IMR-90 (cell line): ENCODE measurements at regions not wholly inside any gene's neighbourhood (a gene's known extent, or its start where the extent isn't known, plus 50 kb on each side); places are given as distances from the start of the nearest gene placed in this dataset.

Source experiments
- ATAC-seq: fragments of 200-7000 bp; cut with Tn5 transposase; 2 replicates; pipeline ENCODE4 v1.9.1; 2020; ENCODE audit warnings: low read depth, mild to moderate bottlenecking, moderate library complexity
- BruUV-seq: library from RNA; stranded (reverse); fragments of 400-500 nt; replicated peaks from 2 replicates; lab custom pipeline; 2021; lab: Mats Ljungman, UMichigan
- CTCF ChIA-PET: fragments of 300-600 bp; formaldehyde crosslinking; extraction: SDS; loops from one replicate; lab custom pipeline; 2021; ENCODE audit warnings: antibody characterized with exemption; lab: Yijun Ruan, JAX
- POLR2A ChIA-PET: fragments of 300-600 bp; sonication (Branson Sonifier 250); formaldehyde crosslinking; loops from one replicate; lab custom pipeline; 2022; ENCODE audit warnings: antibody characterized with exemption; ENCODE audit not compliant: unreplicated experiment; lab: Charles Lee
- DNase-seq: peaks from one replicate; pipeline ENCODE4 v3.0.0; 2013
- H2AFZ ChIP-seq: replicated peaks from 2 replicates; pipeline ENCODE3; 2013; ENCODE audit warnings: low read length, mild to moderate bottlenecking; ENCODE audit not compliant: poor library complexity
- H2AK5ac ChIP-seq: 2 replicates; pipeline ENCODE4 v1.6.1; 2013; ENCODE audit warnings: low read depth, low read length, inconsistent platforms
- H2AK9ac ChIP-seq: replicated peaks from 2 replicates; pipeline ENCODE3; 2013; ENCODE audit warnings: mild to moderate bottlenecking, low read depth, low read length, moderate library complexity; ENCODE audit not compliant: poor library complexity
- H2BK120ac ChIP-seq: 2 replicates; pipeline ENCODE4 v1.6.1; 2013; ENCODE audit warnings: low read depth, low read length, inconsistent platforms
- H2BK15ac ChIP-seq: 3 replicates; pipeline ENCODE4 v1.6.1; 2013; ENCODE audit warnings: low read depth, low read length, inconsistent platforms
- H2BK20ac ChIP-seq: 2 replicates; pipeline ENCODE4 v1.6.1; 2013; ENCODE audit warnings: low read depth, mild to moderate bottlenecking, inconsistent platforms, low read length, moderate library complexity
- H2BK5ac ChIP-seq: 2 replicates; pipeline ENCODE4 v1.6.1; 2013; ENCODE audit warnings: mild to moderate bottlenecking, low read depth, low read length, inconsistent platforms; ENCODE audit not compliant: poor library complexity, severe bottlenecking
- H3K14ac ChIP-seq: replicated peaks from 2 replicates; pipeline ENCODE4 v1.6.1; 2013; ENCODE audit warnings: low read depth, low read length, inconsistent platforms
- H3K18ac ChIP-seq: 2 replicates; pipeline ENCODE4 v1.6.1; 2013; ENCODE audit warnings: low read depth, low read length, control low read depth
- H3K23ac ChIP-seq: 2 replicates; pipeline ENCODE4 v1.6.1; 2013; ENCODE audit warnings: low read depth, low read length, inconsistent platforms
- H3K27ac ChIP-seq: 2 replicates; pipeline ENCODE4 v1.5.1; 2013; ENCODE audit warnings: mild to moderate bottlenecking, control low read depth, low read length; ENCODE audit not compliant: insufficient read depth
- H3K27me3 ChIP-seq: 2 replicates; pipeline ENCODE4 v1.6.1; 2013; ENCODE audit warnings: low read length; ENCODE audit not compliant: control insufficient read depth, insufficient read depth
- H3K36me3 ChIP-seq: 2 replicates; pipeline ENCODE4 v1.6.1; 2013; ENCODE audit warnings: low read length, mixed read lengths; ENCODE audit not compliant: control insufficient read depth, insufficient read depth
- H3K4ac ChIP-seq: 2 replicates; pipeline ENCODE4 v1.6.1; 2013; ENCODE audit warnings: low read depth, low read length, inconsistent platforms
- H3K4me1 ChIP-seq: 2 replicates; pipeline ENCODE4 v1.6.1; 2013; ENCODE audit warnings: low read length, mixed read lengths; ENCODE audit not compliant: control insufficient read depth, insufficient read depth
- H3K4me2 ChIP-seq: 2 replicates; pipeline ENCODE4 v1.6.1; 2013; ENCODE audit warnings: low read depth, mild to moderate bottlenecking, control low read depth, low read length, moderate library complexity
- H3K4me3 ChIP-seq: 2 replicates; pipeline ENCODE4 v1.5.1; 2013; ENCODE audit warnings: low read depth, mild to moderate bottlenecking, control low read depth, low read length, moderate library complexity; ENCODE audit not compliant: insufficient read depth
- H3K56ac ChIP-seq: 2 replicates; pipeline ENCODE4 v1.6.1; 2013; ENCODE audit warnings: low read length, inconsistent platforms; ENCODE audit not compliant: insufficient read depth; ENCODE audit errors: extremely low read depth
- H3K79me1 ChIP-seq, 2 experiments: 2 replicates each; pipeline ENCODE4 v1.6.1; 2013; ENCODE audit warnings: low read length in 2 of 2, inconsistent platforms in 1 of 2, low read depth in 1 of 2
- H3K9ac ChIP-seq: 2 replicates; pipeline ENCODE4 v1.6.1; 2013; ENCODE audit warnings: low read depth, low read length, control low read depth
- H3K9me1 ChIP-seq: 2 replicates; pipeline ENCODE4 v1.6.1; 2013; ENCODE audit warnings: low read length, inconsistent platforms; ENCODE audit not compliant: insufficient read depth
- H3K9me3 ChIP-seq: 2 replicates; pipeline ENCODE4 v1.6.1; 2013; ENCODE audit warnings: low read length; ENCODE audit not compliant: control insufficient read depth, insufficient read depth
- H4K20me1 ChIP-seq: 2 replicates; pipeline ENCODE4 v1.6.1; 2013; ENCODE audit warnings: low read length, inconsistent platforms; ENCODE audit not compliant: insufficient read depth
- H4K5ac ChIP-seq: 2 replicates; pipeline ENCODE4 v1.6.1; 2013; ENCODE audit warnings: mild to moderate bottlenecking, low read depth, low read length, control low read depth
- H4K8ac ChIP-seq, 2 experiments: 2 replicates each; pipeline ENCODE4 v1.6.1; 2013; ENCODE audit warnings: low read depth in 2 of 2, low read length in 2 of 2, control low read depth in 1 of 2, inconsistent platforms in 1 of 2
- H4K91ac ChIP-seq: 2 replicates; pipeline ENCODE4 v1.6.1; 2013; ENCODE audit warnings: low read depth, low read length, inconsistent platforms; ENCODE audit not compliant: insufficient read depth
- BHLHE40 ChIP-seq: fragments of 150-350 bp; IDR thresholded peaks from 2 replicates; pipeline ENCODE4 v1.6.1; 2016; ENCODE audit warnings: mild to moderate bottlenecking, low read depth, low read length
- CEBPB ChIP-seq: IDR thresholded peaks from 2 replicates; pipeline ENCODE4 v1.6.1; 2012; ENCODE audit warnings: low read depth, low read length, improper control_type of control experiment
- CHD1 ChIP-seq: IDR thresholded peaks from 2 replicates; pipeline ENCODE4 v1.6.1; 2012; ENCODE audit warnings: low read depth, low read length, improper control_type of control experiment
- FOS ChIP-seq: fragments of 150-350 bp; IDR thresholded peaks from 2 replicates; pipeline ENCODE4 v1.6.1; 2016; ENCODE audit warnings: low read depth, low read length
- MAZ ChIP-seq: IDR thresholded peaks from 2 replicates; pipeline ENCODE4 v1.6.1; 2012; ENCODE audit warnings: low read depth, mild to moderate bottlenecking, low read length, improper control_type of control experiment, moderate library complexity, borderline replicate concordance
- NFE2L2 ChIP-seq: fragments of 150-350 bp; IDR thresholded peaks from 2 replicates; pipeline ENCODE4 v1.6.1; 2016; ENCODE audit warnings: low read depth, mild to moderate bottlenecking, low read length
- POLR2A ChIP-seq: IDR thresholded peaks from 2 replicates; pipeline ENCODE4 v1.6.1; 2012; ENCODE audit warnings: mild to moderate bottlenecking, low read depth, low read length
- RAD21 ChIP-seq: IDR thresholded peaks from 2 replicates; pipeline ENCODE4 v1.6.1; 2012; ENCODE audit warnings: low read length, improper control_type of control experiment
- RCOR1 ChIP-seq: IDR thresholded peaks from 2 replicates; pipeline ENCODE4 v1.6.1; 2012; ENCODE audit warnings: mild to moderate bottlenecking, low read length, improper control_type of control experiment; ENCODE audit not compliant: insufficient replicate concordance
- RFX5 ChIP-seq: IDR thresholded peaks from 2 replicates; pipeline ENCODE4 v1.8.0; 2012; ENCODE audit warnings: low read depth, mild to moderate bottlenecking, low read length, moderate library complexity
- SMC3 ChIP-seq: fragments of 150-350 bp; IDR thresholded peaks from 2 replicates; pipeline ENCODE4 v1.6.1; 2016; ENCODE audit warnings: low read depth, mild to moderate bottlenecking, antibody characterized with exemption, low read length, moderate library complexity
- WGBS, 2 experiments: methylation state at CpG; one replicate each; pipeline versions ENCODE4 v1.1.5 to v1.1.7; 2013; ENCODE audit warnings: missing lambda C conversion rate in 2 of 2; ENCODE audit not compliant: insufficient read length in 1 of 2; ENCODE audit errors: extremely low coverage in 2 of 2; 5-methylcytosine and 5-hydroxymethylcytosine counted together
- dilution Hi-C: fragments of 300-500 bp; cut with HindIII; formaldehyde crosslinking; loops from one replicate; pipeline ENCODE4 v1.14.3; 2018; ENCODE audit warnings: low sequenced_read_pairs; ENCODE audit not compliant: unreplicated experiment
- in situ Hi-C: fragments of 300-500 bp; cut with MboI; formaldehyde crosslinking; loops from 3 replicates; pipeline ENCODE4 v1.14.3; 2019; ENCODE audit warnings: low sequenced_read_pairs, inconsistent platforms, mixed read lengths
- intact Hi-C: fragments of 100-400 bp; cut with micrococcal nuclease; formaldehyde crosslinking; loops from 2 replicates; pipeline ENCODE4 v1.10.0; 2022
- TF ChIP-seq, protein P1 (sequence below): fragments of 150-350 bp; IDR thresholded peaks from 2 replicates; pipeline ENCODE4 v1.6.1; 2016; ENCODE audit warnings: low read depth, mild to moderate bottlenecking, low read length, moderate library complexity, borderline replicate concordance
- TF ChIP-seq, protein P2 (sequence below): conservative IDR thresholded peaks from 2 replicates; pipeline ENCODE4 v1.5.1; 2012; ENCODE audit warnings: mild to moderate bottlenecking, low read depth, low read length, improper control_type of control experiment

DNA sequence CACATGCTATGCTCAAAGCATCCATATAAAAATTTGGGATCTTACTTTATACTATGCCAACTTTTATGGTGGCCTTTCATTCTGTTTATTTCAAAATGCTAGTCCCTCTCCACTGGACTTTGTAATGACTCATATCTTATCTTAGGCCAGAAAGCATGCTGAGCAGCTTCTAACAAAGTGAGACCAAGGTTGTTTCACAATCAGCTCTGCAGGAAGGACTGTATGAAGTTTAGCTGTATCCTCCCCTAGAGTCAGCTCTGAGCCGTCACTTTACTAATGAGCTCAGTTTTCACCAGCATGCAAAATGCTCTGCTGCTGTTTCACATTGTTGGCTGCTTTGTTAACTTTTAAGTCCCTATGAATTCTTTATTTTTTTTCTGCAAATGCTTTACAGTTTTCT is 1608.8 kb downstream of the OLFM4 start:
- no peak overlapping the region for H3K18ac ChIP-seq
- no peak overlapping the region for H4K5ac ChIP-seq
- H2AK5ac ChIP-seq, result no peak overlapping the region
- H3K56ac ChIP-seq, result no peak overlapping the region
- no peak overlapping the region for H3K4ac ChIP-seq
- H3K9ac ChIP-seq, result no peak overlapping the region
- no peak overlapping the region for H2AK9ac ChIP-seq
- no peaks in the 10 kb centered on the region for H3K79me1 ChIP-seq
- no peak overlapping the region for H3K23ac ChIP-seq
- ChIA-PET CTCF (no interaction called here), POLR2A (no interaction called here)
- H2BK120ac ChIP-seq, result no peak overlapping the region
- no peaks in the 10 kb centered on the region for H3K9me1 ChIP-seq
- no peak overlapping the region for H2AFZ ChIP-seq
- BruUV-seq, result no TSS peak
- DNase-seq (no peak), ATAC-seq (no peak)
- no peak overlapping the region for H2BK15ac ChIP-seq
- no peaks in the 10 kb centered on the region for H4K20me1 ChIP-seq
- intact Hi-C loops (no loop called here), in situ Hi-C loops (no loop called here), dilution Hi-C loops (no loop called here)
- no peak overlapping the region for H4K8ac ChIP-seq
- H3K4me1 ChIP-seq, result no peaks in the 10 kb centered on the region
- H3K4me3 ChIP-seq, result no peak overlapping the region
- no peak overlapping the region for H3K27ac ChIP-seq
- no peak overlapping the region for H3K14ac ChIP-seq
- WGBS, 2 experiments, result no CpG with 5 or more reads among the region's 1 CpG
- H2BK20ac ChIP-seq, result no peak overlapping the region
- no peak overlapping the region for H4K91ac ChIP-seq
- TF ChIP-seq POLR2A (no peak), RFX5 (no peak), SMC3 (no peak), CHD1 (no peak), RAD21 (no peak), MAZ (no peak), RCOR1 (no peak), BHLHE40 (no peak), CEBPB (no peak), NFE2L2 (no peak), FOS (no peak)
- TF ChIP-seq, protein P1, sequence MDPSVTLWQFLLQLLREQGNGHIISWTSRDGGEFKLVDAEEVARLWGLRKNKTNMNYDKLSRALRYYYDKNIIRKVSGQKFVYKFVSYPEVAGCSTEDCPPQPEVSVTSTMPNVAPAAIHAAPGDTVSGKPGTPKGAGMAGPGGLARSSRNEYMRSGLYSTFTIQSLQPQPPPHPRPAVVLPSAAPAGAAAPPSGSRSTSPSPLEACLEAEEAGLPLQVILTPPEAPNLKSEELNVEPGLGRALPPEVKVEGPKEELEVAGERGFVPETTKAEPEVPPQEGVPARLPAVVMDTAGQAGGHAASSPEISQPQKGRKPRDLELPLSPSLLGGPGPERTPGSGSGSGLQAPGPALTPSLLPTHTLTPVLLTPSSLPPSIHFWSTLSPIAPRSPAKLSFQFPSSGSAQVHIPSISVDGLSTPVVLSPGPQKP, result no peak
- TF ChIP-seq, protein P2, sequence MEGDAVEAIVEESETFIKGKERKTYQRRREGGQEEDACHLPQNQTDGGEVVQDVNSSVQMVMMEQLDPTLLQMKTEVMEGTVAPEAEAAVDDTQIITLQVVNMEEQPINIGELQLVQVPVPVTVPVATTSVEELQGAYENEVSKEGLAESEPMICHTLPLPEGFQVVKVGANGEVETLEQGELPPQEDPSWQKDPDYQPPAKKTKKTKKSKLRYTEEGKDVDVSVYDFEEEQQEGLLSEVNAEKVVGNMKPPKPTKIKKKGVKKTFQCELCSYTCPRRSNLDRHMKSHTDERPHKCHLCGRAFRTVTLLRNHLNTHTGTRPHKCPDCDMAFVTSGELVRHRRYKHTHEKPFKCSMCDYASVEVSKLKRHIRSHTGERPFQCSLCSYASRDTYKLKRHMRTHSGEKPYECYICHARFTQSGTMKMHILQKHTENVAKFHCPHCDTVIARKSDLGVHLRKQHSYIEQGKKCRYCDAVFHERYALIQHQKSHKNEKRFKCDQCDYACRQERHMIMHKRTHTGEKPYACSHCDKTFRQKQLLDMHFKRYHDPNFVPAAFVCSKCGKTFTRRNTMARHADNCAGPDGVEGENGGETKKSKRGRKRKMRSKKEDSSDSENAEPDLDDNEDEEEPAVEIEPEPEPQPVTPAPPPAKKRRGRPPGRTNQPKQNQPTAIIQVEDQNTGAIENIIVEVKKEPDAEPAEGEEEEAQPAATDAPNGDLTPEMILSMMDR, result no peak
- H3K9me3 ChIP-seq, result peaks cover 7% of the 10 kb centered on the region
- H3K4me2 ChIP-seq, result no peak overlapping the region
- H2BK5ac ChIP-seq, result no peak overlapping the region
- no peaks in the 10 kb centered on the region for H3K36me3 ChIP-seq
- H3K27me3 ChIP-seq, result no peaks in the 10 kb centered on the region
